ENCODE measurements at regions not wholly inside any gene's neighbourhood (a gene's known extent, or its start where the extent isn't known, plus 50 kb on each side); places are given as distances from the start of the nearest gene placed in this dataset.

DNA sequence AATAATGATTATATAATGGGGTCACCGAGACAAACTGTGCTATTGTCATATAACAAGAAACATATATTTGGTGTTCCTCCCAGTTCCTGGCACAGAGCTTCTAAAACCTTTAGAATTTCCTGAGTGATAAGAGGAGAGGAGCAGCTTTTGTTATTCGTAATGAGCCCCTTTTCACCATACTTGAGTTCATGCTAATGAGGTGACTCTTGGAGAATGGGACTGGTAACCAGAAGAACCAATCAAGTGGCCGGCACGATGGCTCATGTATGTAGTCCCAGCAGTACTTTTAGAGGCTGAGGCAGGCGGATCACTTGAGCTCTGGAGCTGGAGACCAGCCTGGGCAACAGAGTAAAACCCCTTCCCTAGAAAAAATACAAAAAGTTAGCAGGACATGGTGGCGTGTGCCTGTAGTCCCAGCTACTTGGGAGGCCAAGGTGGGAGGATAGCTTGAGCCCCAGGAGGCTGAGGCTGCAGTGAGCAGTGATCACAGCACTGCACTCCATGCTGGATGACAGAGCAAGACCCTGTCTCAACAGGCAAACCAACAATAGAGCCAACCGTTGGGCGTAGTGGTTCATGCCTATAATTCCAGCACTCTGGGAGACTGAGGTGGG, 62.7 kb upstream of the FTH1 start:
- Histone ChIP-seq H3K4me3 (no peak overlapping the region), H3K4me1 (peaks cover 3 to 24% (median 11%) of the 10 kb centered on the region in 6 donors), H3K27me3 (replicated peaks in 1 of 7) (no peaks in the 10 kb centered on the region), H3K36me3 (no peaks in the 10 kb centered on the region), H3K9me3 (peaks cover 0 to 10% (median 0%) of the 10 kb centered on the region in 8 donors), H3K27ac (no peak overlapping the region)
- intact Hi-C loops (cut with DNase I; ENCODE audit: low total_unique reads): no loop called here
- no peak for DNase-seq
- TF ChIP-seq, protein P1, sequence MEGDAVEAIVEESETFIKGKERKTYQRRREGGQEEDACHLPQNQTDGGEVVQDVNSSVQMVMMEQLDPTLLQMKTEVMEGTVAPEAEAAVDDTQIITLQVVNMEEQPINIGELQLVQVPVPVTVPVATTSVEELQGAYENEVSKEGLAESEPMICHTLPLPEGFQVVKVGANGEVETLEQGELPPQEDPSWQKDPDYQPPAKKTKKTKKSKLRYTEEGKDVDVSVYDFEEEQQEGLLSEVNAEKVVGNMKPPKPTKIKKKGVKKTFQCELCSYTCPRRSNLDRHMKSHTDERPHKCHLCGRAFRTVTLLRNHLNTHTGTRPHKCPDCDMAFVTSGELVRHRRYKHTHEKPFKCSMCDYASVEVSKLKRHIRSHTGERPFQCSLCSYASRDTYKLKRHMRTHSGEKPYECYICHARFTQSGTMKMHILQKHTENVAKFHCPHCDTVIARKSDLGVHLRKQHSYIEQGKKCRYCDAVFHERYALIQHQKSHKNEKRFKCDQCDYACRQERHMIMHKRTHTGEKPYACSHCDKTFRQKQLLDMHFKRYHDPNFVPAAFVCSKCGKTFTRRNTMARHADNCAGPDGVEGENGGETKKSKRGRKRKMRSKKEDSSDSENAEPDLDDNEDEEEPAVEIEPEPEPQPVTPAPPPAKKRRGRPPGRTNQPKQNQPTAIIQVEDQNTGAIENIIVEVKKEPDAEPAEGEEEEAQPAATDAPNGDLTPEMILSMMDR (IDR thresholded peaks at IDR 0.05 in 8 of 11, conservative IDR thresholded peaks at IDR 0.05 in 3 of 11): no peak
- no peak for TF ChIP-seq POLR2AphosphoS5 (IDR thresholded peaks at IDR 0.05)
- TF ChIP-seq POLR2A (IDR thresholded peaks at IDR 0.05): no peak
- WGBS, 5 donors: 83 to 90% (median 85%) methylated on average over 8 of the region's 8 CpGs

DNA sequence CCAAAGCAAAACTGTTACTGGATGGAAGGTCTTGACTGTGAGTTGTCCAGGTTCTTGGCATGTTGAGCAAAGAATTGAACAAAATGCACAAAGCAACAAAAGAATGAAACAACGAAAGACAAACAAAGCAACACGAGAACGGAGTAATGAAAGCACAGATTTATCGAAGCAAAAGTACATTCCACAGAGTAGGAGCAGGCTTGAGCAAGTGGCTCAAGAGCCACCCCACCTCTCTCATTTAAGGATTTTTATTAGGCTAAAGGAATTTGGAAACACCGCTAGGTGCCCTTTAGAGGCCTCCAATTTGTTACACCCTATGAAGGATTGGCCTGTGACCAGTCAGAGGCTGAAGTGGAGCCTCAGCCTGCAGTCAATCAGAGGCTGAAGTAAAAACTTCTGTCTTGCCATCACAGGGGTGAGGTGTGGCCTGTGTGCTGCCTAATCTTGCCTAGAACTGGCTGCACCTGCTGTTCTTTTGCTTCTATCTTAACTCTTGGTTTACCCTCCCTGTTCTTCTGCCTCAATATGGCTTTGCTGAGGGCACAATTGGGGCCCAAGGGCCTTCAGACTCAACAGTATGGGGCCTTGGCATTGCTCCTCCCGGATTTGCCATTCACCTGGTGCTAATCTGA, 59.4 kb upstream of the FTH1 start:
- Histone ChIP-seq H3K36me3 (no peaks in the 10 kb centered on the region), H3K27me3 (replicated peaks in 1 of 7) (no peaks in the 10 kb centered on the region), H3K27ac (peak overlapping the region in 5 of 8 donors; percentile 84 to 94 (median 90)), H3K4me1 (peaks cover 4 to 23% (median 16%) of the 10 kb centered on the region in 6 donors), H3K4me3 (peak overlapping the region in 1 of 8 donors; percentile 50), H3K9me3 (peaks cover 0 to 7% (median 0%) of the 10 kb centered on the region in 8 donors)
- WGBS, 5 donors: 86 to 98% (median 95%) methylated on average over 6 of the region's 6 CpGs
- DNase-seq: no peak
- TF ChIP-seq, protein P1 (IDR thresholded peaks at IDR 0.05 in 8 of 11, conservative IDR thresholded peaks at IDR 0.05 in 3 of 11): no peak
- TF ChIP-seq POLR2AphosphoS5 (IDR thresholded peaks at IDR 0.05): no peak
- TF ChIP-seq POLR2A (IDR thresholded peaks at IDR 0.05): no peak
- intact Hi-C loops (cut with DNase I; ENCODE audit: low total_unique reads): no loop called here

DNA sequence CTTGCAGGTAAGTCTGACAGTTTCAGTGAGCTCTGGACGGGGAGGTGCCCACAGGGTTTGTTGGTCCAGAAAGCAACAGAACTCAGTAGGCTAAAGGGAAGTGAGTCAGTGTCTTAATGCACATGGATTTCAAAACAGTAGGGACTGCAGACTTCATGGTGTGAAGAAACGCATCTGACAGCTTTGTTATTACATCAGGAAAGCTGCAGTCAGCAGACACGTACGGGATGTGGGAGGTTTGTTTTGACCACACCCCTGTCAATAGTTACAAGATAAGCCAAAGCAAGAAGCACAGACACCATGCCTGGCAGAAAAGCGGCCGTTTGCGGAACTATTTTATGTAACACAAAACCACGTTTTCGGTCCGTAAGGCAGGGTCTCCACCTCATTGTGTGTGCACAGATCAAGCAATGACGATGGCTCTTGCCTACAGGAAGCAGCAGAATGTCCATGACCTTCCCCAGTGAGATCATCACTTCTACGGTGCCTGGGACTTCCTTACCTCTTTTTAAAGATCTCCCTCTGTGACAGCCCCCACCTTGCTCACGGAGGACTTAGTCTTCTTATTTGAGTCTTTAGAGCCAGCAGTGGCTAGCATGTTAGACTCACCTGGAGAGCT, 58.2 kb upstream of the FTH1 start:
- WGBS, 5 donors: 6 to 19% (median 9%) methylated on average over 13 of the region's 13 CpGs
- H3K4me1 ChIP-seq: peaks cover 4 to 23% (median 16%) of the 10 kb centered on the region in 6 donors
- H3K4me3 ChIP-seq: peak overlapping the region in 2 of 8 donors; percentile 7 to 50
- H3K27ac ChIP-seq: peak overlapping the region; percentile 77 to 94 (median 87)
- intact Hi-C loops (cut with DNase I; ENCODE audit: low total_unique reads): no loop called here
- no peaks in the 10 kb centered on the region for H3K36me3 ChIP-seq
- H3K9me3 ChIP-seq: peaks cover 0 to 19% (median 11%) of the 10 kb centered on the region in 8 donors
- peak; percentile 87 for DNase-seq
- H3K27me3 ChIP-seq (replicated peaks in 1 of 7): no peaks in the 10 kb centered on the region
- TF ChIP-seq, protein P1 (IDR thresholded peaks at IDR 0.05 in 8 of 11, conservative IDR thresholded peaks at IDR 0.05 in 3 of 11): peak in 2 of 11 experiments; percentile 23 to 30
- TF ChIP-seq POLR2A (IDR thresholded peaks at IDR 0.05) (peak in 2 of 3 donors; percentile 32 to 72), POLR2AphosphoS5 (IDR thresholded peaks at IDR 0.05) (peak; percentile 24 to 92 (median 45))

Data from spleen (tissue), 11 donors.